GM19452 (cell line): ENCODE measurements at regions not wholly inside any gene's neighbourhood (a gene's known extent, or its start where the extent isn't known, plus 50 kb on each side); places are given as distances from the start of the nearest gene placed in this dataset.
"Not testable (repeated sequence)": the region's sequence is repeated elsewhere in the genome, so short reads cannot be mapped to it uniquely, and the experiment has no call there.

Experiments
- ATAC-seq: cut with Tn5 transposase; IDR thresholded peaks from one replicate; pipeline ENCODE4 v1.9.1; 2021; ENCODE audit not compliant: unreplicated experiment

DNA sequence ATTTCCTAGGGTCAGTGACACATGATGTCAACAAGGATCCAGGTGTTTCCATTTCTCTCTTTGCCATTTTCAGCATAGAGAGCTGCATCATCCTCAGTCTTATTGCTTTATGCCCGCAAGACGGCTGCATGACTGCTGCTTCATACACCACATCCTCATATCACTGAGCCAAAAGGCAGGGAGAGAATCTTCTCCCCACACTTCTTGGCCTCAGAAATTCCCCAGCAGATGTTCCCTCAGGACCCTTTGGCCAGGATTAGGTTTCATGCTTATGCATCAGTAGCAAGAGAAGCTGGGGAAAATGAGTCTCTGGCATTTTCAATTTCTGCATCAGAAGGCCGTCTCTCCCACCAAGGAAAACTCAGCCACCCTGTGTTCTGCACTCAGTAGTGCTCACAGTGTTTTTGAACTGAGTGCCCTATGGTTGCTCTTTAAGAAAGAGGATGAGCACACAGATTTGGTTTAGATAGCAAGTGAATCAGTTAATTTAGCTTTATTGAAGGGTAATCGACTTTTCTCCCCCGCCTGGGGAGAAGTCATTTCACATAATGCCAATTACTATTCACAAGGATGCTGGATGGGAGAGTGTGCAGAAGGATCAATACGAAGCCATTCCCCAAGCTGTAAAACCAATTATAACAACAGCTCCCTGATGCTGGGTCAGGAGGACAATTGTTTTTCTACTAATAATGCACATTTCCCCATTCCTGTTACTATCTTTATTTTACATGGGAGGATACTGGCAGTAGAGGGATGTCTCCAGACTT is 360.2 kb downstream of the HHIPL2 start:
- no peak for ATAC-seq

DNA sequence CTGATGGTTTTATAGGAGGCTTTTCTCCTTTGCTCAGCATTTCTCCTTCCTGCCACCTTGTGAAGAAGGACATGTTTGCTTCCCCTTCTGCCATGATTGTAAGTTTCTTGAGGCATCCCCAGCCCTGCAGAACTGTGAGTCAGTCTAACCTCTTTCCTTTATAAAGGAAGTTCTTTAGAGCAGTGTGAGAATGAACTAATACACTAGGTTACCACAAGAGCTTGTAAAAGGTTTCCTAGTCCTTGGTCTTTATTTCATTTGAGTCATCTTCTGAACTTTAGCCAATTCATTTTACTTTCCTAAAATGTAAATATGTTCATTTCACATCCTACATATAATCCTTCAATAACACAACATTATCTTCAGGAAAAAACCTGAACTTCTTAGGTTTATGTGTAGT is 365.3 kb downstream of the HHIPL2 start:
- no peak for ATAC-seq

DNA sequence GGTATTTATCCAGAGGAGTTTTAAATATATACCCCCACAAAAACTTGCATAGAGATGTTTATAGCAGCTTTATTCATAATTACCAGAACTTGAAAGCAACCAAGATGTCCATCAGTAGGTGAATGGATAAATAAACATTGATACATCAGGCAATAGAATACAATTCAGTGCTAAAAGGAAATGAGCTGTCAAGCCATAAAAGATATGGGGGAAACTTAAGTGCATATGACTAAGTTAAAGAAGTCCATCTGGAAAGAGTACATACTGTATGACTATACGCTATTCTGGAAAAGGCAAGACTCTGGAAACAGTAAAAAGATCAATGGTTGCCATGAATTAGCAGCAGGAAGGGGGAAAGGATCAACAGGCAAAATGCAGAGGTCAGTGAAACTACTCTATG is 366.7 kb downstream of the HHIPL2 start:
- ATAC-seq, result no peak

DNA sequence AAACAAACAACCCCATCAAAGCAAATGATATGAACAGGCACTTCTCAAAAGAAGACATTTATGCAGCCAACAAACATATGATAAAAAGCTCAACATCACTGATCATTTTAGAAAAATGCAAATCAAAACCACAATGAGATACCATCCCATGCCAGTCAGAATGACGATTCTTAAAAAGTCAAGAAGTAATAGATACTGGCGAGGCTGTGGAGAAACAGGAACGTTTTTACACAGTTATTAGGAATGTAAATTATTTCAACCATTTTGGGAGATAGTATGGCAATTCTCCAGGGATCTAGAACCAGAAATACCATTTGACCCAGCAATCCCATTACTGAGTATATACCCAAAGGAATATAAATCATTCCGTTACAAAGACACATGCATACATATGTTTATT is 370.4 kb downstream of the HHIPL2 start:
- ATAC-seq, result not testable (repeated sequence)

DNA sequence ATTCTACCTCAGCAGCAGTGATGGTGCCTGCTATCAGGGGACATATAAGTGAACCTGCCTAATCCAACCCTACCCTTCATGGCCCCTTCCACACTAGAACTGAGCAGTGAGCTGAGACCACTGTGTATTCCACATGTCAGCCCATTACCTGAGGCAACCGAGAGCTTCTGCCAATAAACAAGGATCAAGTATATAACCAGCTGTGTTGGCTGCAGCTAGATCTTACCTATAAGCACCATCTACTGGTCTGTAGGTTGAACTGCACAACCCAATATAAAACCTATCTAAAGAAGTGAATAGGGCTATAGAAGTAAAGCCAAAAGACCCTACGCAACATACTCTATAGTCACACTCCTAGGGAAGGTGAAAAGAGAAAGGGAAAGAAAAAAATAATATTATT is 376.9 kb downstream of the HHIPL2 start:
- ATAC-seq, result peak; percentile 60

DNA sequence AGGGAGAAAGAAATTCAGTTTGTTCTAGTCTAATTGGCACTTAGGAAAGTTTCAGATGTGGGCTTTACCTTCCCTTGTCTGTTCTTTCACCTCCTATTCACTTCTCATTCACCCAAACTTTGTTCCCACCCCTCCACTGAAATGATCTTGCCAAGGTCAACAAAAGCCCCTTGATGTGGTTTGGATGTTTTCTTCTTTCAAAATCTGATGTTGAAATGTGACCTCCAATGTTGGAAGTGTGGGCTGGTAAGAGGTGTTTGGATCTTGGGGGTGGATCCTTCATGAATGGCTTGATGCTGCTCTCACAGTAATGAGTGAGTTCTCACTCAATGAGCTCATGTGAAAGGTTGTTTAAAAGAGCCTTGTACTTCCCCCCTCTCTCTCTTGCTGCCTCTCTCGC is 379.3 kb downstream of the HHIPL2 start:
- ATAC-seq, result no peak

DNA sequence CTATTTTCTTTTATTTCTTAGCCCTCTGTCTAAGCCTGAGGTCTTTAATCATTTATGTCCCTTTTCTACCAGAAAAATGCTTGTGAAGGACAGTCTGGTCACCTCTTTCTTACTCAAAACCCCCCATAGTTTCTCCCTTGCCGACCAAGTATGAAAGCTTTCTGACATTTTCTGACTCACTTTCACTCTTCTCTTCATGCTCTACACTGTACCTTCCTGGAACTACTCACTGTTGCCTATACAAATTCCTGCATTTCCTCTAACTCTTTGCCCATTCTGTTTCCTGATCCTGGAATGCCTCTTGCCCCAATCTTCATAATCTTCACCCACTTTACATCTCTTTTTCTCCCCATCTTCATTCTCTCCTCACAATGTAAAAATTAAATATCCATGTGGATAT is 380.0 kb downstream of the HHIPL2 start:
- no peak for ATAC-seq

DNA sequence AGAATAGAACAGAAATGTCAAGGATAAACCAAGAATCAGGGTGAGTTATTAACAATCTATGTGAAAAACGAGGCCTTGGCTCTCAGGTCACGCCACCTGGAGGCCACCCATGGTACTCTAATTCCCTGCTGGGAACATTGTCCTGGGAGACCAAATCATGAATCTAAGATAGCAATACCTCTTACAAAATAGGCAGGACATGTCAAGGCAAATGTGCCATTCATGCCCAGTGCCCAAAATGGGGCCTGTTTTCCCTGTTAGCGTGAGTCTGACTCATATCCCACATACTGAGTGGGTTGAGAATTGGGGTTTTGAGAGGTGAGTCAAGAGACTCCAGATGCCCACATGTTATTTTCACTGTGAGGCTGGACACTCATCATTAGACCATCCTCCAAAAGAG is 380.8 kb downstream of the HHIPL2 start:
- peak; percentile 72 for ATAC-seq

DNA sequence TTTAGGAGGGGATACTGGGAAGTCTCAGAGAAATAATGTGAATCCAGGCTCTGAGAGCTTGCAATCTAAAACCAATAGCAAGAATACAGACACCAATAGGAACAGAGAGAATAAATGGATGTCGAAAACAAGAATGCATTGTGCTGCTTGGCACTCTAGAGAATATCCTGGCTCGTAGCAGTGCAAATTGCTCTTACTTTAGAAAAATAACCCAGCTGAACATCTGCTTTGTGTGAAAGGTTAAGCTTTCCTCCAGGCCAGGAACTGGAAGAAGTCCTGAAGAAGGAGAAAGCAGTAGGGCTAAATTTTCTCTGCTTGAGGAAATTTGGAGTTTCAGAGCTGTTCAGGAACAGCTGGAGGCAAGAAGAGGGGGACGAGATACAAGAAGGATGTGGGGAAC is 382.3 kb downstream of the HHIPL2 start:
- ATAC-seq, result no peak

DNA sequence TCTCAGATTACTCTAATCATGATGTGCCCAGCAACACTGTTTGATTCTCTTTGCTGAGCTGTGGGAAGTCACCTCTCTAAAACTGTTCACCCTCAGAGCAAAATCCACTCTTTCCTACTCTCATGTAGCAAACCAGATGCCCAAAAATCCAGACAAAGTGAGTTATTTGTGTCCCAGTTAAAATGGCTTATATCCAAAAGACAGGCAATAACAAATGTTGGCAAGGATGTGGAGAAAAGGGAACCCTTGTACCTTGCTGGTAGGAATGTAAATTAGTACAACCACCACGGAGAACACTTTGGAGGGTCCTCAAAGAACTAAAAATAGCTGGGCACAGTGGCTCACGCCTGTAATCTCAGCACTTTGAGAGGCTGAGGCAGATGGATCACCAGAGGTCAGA is 384.0 kb downstream of the HHIPL2 start:
- no peak for ATAC-seq

DNA sequence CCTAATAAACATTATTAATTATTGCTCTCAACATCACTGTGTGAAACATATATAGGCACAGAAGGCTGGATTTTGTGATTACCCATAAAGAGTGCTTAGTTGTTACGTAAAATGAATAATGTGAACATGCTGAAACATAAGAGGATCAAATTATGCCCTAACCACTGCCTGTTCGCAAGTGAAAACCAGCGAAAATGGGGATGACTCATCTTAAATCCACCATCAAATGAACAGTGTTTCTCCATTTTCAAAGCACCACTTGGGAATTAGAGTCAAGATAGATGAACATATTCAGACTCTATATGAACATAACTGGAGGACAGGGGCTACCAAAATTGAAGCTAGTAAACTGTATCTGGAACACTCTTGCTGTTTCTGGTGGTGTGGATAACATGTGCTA is 386.2 kb downstream of the HHIPL2 start:
- no peak for ATAC-seq

DNA sequence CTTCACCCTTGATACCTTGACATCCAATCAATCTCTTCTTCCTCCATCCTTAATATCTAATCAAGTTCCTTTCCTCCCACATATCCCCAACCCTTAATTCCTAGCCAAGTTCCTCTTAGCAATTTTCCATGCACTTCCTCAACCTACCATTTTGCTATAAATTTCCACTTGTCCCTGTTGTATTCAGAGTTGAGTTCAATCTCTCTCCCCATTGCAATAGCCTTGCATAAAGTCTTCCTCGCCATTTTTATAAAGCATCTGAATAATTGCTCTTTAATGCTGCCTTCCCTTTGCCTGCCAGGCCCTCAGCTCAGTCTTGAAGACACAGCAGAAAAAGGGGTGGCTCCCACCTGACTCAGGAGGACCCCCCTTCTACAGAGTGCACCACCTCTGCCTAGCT is 390.3 kb downstream of the HHIPL2 start:
- ATAC-seq, result no peak

DNA sequence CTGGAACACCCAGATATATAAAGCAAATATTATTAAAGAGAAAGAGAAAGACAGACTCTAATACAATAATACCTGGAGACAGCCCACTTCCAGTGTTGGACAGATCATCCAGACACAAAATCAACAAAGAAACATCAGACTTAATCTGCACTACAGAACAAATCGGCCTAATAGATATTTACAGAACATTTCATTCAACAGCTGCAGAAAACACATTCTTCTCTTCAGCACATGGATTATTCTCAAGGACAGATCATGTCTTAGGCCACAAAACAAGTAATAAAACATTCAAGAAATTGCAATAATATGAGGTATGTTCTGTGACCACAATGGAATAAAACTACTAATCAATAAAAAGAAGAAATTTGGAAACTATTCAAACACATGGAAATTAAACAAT is 398.3 kb upstream of the DUSP10 start:
- ATAC-seq, result no peak

DNA sequence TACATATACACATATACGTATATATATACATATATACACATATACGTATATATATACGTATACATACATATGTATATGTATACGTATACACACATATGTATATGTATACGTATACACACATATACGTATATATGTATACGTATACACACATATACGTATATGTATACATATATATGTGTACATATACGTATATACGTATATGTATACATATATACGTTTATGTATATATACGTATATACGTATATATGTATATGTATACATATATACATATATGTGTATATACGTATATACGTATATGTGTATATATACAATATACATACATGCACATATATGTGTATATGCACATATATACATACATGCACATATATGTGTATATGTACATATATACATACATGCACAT is 396.2 kb upstream of the DUSP10 start:
- ATAC-seq, result no peak

DNA sequence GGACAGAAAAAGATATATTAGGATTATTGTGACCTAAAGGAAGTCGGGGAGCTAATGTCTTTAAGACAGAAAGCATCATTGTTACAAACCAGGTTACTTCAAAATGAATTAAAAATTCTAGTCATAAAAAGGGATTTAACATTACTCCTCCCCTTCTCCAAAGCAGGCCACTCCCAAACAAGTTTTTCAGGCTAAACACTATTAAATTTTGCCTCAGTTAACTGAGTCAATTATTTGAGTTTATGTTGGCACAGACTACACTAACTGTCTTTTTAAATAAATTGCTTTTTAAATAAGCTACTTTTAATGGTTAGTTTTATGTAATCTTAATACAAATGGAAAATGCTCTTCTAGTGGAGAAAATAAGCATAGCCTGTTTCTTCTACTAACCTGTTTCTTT is 395.0 kb upstream of the DUSP10 start:
- no peak for ATAC-seq

DNA sequence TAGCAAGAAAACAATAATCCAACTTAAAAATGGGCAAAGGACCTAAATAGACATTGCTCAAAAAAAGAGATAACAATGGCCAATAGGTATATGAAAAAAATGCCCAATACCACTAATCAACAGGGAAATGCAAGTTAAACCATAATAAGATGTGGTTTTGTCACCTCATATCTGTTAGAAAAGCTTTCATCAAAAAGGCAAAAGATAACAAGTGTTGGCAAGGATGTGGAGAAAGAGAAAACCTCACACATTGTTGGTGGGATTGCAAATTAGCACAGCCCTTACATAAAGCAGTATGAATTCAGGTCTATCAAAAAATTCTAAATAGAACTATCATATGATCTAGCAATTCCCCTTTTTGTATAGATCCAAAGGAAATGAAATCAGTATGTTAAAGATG is 387.2 kb upstream of the DUSP10 start:
- no peak for ATAC-seq

DNA sequence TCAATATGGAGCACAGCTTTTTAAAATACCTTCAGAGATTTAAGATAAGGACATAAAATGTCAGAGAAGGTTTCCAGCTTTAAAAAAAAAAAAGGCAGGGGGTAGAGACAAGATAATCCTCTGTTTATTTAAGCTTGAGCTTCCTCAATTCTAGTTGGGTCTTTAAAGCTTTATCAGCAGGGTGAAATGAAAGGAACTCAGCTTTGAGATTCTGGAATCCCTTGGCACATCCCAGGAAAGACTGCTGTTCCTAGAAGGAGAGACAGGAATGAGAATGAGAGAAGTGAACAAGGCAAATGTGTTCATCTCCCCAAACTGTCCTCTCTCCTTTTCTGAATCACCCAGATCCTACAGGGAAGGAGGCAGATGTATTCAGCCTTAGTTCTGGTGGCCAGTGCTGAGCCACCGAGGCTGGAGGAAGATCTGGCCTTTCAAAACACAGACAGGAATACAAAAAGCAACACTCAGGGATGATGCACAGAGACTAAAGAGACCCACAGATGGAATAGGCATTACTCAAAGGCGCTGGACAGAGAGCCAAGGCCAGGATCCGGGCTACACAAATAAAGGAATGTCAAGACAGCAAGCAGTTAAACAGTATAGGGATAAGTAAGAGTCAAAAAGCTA is 385.8 kb upstream of the DUSP10 start:
- no peak for ATAC-seq

DNA sequence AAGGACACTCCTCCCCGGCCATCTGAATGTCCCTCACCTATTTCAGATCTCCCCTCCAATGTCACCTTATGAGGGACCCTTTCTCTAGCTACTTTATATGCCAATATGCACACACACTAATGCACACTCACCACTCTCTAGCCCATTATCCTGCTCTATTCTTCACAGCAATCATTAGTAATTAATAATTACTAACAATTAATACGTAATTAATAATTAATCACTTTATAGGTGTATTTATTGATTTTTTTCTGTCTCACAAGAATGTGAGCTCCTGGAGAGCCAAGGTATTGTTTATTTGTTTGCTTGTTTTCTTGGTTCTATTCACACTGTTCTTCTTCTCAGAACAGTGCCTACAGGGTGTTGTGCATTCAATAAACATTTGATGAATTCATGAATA is 385.2 kb upstream of the DUSP10 start:
- ATAC-seq, result no peak

DNA sequence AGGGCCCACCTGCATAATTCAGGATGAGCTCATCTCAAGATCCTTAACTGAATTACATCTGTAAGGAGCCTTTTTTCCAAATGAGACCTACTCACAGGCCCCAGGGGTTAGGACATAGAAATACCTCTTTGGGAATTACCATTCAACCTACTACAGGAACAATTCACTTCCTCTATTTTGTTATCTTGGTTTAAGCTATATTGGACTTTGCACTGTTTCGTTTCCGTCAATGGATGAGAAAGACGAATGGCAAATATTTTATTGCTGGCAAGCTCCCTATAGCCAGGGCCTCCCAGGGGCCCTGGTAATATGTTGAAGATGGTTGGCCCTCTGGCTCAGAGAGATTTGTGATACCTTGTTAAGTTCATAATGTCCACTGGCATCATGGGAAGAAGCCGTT is 384.2 kb upstream of the DUSP10 start:
- no peak for ATAC-seq

DNA sequence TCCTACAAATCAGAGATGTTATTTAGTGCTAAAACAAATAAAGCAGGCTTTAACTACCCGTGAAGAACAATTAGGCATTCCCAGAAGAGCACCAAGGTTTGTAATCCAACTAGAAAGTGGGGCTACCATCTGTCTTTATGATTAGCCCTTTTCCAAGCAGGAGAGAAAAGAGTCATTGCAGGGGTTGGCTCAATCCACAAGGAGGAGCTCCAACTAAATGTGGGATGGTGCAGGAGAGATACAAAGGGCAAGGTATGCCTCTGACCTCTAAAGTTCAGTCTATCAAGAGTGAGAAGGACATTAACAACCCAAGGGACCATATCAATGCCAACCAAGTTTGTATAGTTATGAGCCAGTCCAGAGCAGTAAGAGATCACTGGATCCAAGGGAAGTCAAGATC is 382.7 kb upstream of the DUSP10 start:
- ATAC-seq, result no peak

DNA sequence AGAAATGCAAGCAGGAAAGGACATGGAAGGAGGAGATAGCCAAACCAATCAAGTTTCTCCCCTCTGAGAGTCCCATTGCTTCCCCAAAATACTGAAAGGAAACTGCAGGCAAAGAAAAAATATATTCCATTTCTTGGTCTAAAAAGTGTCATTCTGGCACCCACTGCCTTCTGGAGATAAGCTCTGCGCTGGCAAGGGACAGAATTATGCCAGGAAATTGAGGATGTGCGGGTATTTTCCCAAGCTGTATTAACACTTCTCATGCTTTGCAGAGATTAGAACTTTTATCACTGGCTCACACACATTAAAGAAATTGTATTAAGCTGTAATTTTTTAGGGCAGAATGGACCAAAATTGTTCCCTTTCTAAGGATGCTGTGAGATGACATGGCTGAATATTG is 381.2 kb upstream of the DUSP10 start:
- no peak for ATAC-seq

DNA sequence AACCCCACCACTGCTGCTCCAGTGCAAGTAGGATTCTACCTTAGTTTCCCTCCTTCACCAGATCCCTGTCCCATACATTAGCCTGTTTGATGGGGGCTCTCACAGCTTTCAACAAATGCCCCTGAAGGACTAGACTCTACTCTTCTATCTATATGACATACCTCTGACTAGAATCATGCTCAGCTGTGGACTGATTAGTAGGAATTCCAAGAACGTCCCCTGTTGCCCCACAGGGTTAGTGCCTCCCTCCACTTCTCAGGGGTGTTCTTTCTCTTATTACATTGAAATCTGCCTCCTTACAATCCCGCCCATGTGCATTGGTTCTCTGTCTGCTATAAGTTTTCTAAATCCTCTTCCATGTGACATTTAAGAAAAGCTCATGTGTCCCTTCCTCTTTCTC is 375.9 kb upstream of the DUSP10 start:
- no peak for ATAC-seq

DNA sequence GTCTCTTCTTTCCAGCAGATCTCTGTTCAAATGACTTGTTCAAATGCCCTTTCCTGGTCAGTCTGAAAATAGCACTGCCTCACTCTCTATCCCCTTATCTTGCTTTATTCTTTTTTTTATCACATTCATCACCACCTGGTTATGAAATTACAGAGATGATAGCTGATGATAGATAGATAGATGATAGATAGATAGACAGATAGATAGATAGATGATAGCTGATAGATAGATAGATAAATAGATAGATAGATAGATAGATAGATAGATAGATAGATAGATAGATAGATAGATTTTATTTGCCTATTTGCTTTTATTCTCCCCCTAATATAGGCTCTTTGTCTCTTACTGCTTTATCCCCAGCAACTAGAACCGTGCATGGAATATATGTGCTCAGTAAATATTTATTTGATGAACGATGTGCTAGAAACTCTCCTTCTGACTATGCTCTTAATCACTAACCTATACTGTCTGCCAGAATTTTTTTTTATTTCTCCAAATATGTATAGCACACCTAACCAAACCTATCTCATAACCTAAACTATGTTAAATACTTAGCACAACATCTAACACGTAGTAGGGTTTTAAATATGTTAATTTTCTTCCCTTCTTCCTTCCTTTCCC is 372.8 kb upstream of the DUSP10 start:
- ATAC-seq, result no peak
